Choroid plexus epithelial cell (primary cell): ENCODE measurements at regions not wholly inside any gene's neighbourhood (a gene's known extent, or its start where the extent isn't known, plus 50 kb on each side); places are given as distances from the start of the nearest gene placed in this dataset.
A peak's percentile ranks its signal among the peaks of the same experiment; 100 is the strongest.

Experiments
- DNase-seq: peaks from one replicate; pipeline ENCODE4 v3.0.0-alpha.2; 2010; ENCODE audit warnings: low read depth
- H3K4me3 ChIP-seq: 2 replicates; pipeline ENCODE4 v1.5.1; 2011; ENCODE audit warnings: low read depth, mild to moderate bottlenecking, control low read depth, low read length, moderate library complexity
- TF ChIP-seq, protein P1 (sequence below): conservative IDR thresholded peaks from 2 replicates; pipeline ENCODE4 v1.5.1; 2011; ENCODE audit warnings: low read depth, mild to moderate bottlenecking, control low read depth, inconsistent platforms, low read length, moderate library complexity

- DNase-seq, result peak; percentile 3
- TF ChIP-seq, protein P1, sequence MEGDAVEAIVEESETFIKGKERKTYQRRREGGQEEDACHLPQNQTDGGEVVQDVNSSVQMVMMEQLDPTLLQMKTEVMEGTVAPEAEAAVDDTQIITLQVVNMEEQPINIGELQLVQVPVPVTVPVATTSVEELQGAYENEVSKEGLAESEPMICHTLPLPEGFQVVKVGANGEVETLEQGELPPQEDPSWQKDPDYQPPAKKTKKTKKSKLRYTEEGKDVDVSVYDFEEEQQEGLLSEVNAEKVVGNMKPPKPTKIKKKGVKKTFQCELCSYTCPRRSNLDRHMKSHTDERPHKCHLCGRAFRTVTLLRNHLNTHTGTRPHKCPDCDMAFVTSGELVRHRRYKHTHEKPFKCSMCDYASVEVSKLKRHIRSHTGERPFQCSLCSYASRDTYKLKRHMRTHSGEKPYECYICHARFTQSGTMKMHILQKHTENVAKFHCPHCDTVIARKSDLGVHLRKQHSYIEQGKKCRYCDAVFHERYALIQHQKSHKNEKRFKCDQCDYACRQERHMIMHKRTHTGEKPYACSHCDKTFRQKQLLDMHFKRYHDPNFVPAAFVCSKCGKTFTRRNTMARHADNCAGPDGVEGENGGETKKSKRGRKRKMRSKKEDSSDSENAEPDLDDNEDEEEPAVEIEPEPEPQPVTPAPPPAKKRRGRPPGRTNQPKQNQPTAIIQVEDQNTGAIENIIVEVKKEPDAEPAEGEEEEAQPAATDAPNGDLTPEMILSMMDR, result no peak
- no peak overlapping the region for H3K4me3 ChIP-seq
Measured at GRCh38 chr16:73891129-73891542, 405.5 kb upstream of the PSMD7 start.

DNA sequence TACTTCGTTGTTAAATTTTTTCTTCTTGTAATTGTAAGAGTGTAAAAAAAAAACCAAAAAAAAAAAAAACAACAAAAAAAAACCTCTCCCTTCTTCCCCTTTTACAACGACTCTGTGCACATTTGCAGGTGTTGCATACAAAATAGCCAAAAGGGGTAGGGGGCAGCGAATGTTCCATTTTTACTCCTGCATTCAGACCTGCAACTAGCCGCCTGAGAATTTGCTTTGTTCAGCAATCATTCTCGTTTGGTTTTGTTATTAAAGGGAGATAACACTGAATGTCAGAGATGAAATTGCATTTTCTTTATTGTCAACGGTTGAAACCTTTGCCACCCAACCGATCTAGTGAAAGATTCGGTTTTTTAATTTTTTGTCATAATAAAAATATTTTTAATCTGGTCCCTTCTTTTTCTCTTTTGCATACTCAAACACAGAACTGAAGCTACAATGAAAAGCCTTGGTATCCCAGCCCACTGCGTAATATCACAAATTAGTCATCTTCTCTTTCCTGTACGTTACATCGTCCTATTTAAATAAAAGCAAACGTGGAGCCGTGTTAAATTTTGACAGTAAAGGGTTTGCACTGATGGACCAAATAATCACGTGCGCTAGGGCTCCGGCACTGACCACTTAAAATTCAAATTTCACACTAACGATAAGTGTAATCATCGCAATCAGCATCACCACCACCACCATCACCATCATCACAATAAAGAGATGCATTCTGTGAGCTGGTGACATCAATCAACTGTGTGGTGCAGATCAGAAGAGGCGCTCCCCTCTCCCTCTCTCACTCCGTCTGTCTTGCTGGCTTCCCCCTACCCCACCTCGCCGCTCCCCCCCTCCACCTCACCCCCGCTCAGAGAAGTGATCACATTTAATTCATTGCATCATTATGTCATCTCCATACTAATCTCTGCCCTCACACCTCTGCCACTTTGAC is 406.2 kb upstream of the PSMD7 start:
- peak; percentile 1 for DNase-seq
- H3K4me3 ChIP-seq, result no peak overlapping the region
- TF ChIP-seq, protein P1, result no peak

- TF ChIP-seq, protein P1, result no peak
- H3K4me3 ChIP-seq, result no peak overlapping the region
- no peak for DNase-seq
Measured at GRCh38 chr16:73888840-73889490, 407.6 kb upstream of the PSMD7 start.

GRCh38 chr16:73887911-73888310 is 408.7 kb upstream of the PSMD7 start:
- TF ChIP-seq, protein P1, result no peak
- no peak for DNase-seq
- H3K4me3 ChIP-seq, result no peak overlapping the region

DNA sequence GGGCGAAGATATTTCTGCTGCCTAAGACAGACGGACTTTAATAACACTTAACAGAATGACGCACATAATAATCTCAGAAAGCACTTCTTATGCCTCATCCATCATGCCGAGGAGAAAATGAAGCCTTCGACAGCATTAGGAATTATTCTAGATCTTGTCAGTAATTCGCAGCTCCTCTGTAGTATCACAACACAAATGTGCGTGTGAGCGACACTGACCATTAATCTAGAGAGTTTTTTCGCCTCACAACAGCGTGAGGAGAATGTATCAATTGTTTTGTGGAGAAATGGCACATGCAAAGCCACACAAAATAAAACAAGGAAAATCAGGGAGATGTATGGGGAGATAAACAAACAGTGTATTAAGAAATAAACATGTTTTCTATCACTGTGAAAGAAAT is 410.2 kb upstream of the PSMD7 start:
- TF ChIP-seq, protein P1, result no peak
- no peak for DNase-seq
- H3K4me3 ChIP-seq, result no peak overlapping the region

DNA sequence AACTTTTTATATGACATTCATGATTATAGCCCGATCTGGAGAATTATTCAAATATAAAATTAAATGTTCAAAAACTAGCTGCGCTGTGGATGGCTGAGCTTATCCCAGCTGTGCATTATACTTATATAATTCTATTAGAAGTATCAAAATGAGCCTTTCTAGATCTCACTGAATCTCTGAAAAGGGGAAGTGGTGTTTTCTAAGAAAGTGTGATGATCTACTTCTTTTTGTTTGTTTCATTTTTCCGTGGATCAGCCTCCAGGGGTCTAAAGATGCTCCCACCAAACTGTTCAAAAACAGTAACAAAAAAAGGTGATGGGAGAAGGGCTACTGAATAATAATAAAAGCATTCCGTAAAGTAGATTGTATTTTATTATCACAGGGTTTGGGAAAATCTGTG is 411.3 kb upstream of the PSMD7 start:
- TF ChIP-seq, protein P1, result no peak
- DNase-seq, result no peak
- no peak overlapping the region for H3K4me3 ChIP-seq
